ENCODE measurements at regions not wholly inside any gene's neighbourhood (a gene's known extent, or its start where the extent isn't known, plus 50 kb on each side); places are given as distances from the start of the nearest gene placed in this dataset.

GRCh38 chr10:10919976-10920375 lies 97.7 kb upstream of the CELF2 start:
- no peak for DNase-seq

- DNase-seq: no peak
Observed at GRCh38 chr10:10921826-10922461, 95.7 kb upstream of the CELF2 start.

GRCh38 chr10:10923029-10923651 lies 94.5 kb upstream of the CELF2 start:
- no peak for DNase-seq

GRCh38 chr10:10925667-10926066 lies 92.0 kb upstream of the CELF2 start:
- DNase-seq: no peak

- DNase-seq: no peak
Observed at GRCh38 chr10:10927608-10928007, 90.1 kb upstream of the CELF2 start.

- DNase-seq: no peak
Observed at GRCh38 chr10:10930979-10931743, 86.5 kb upstream of the CELF2 start.

- DNase-seq: no peak
Observed at GRCh38 chr10:10935032-10935431, 82.6 kb upstream of the CELF2 start.

- no peak for DNase-seq
Observed at GRCh38 chr10:10938676-10939075, 79.0 kb upstream of the CELF2 start.

GRCh38 chr10:10941127-10941730 lies 76.4 kb upstream of the CELF2 start:
- no peak for DNase-seq

- no peak for DNase-seq
Observed at GRCh38 chr10:10942441-10942840, 75.2 kb upstream of the CELF2 start.

- DNase-seq: no peak
Observed at GRCh38 chr10:10946081-10946480, 71.6 kb upstream of the CELF2 start.

GRCh38 chr10:10946801-10947200 lies 70.9 kb upstream of the CELF2 start:
- DNase-seq: no peak

GRCh38 chr10:10951675-10952074 lies 66.0 kb upstream of the CELF2 start:
- DNase-seq: no peak

- DNase-seq: no peak
Observed at GRCh38 chr10:10952800-10953199, 64.9 kb upstream of the CELF2 start.

- no peak for DNase-seq
Observed at GRCh38 chr10:10956681-10957542, 60.8 kb upstream of the CELF2 start.

- no peak for DNase-seq
Observed at GRCh38 chr10:10958041-10958440, 59.6 kb upstream of the CELF2 start.

- DNase-seq: no peak
Observed at GRCh38 chr10:10959666-10960065, 58.0 kb upstream of the CELF2 start.

- no peak for DNase-seq
Observed at GRCh38 chr10:10960534-10960933, 57.1 kb upstream of the CELF2 start.

GRCh38 chr10:10961072-10961471 lies 56.6 kb upstream of the CELF2 start:
- DNase-seq: no peak

GRCh38 chr10:10967029-10967428 lies 50.6 kb upstream of the CELF2 start:
- DNase-seq: no peak

GRCh38 chr10:10967581-10968256 lies 50.0 kb upstream of the CELF2 start:
- DNase-seq: no peak
